Spinal cord (tissue), 9 donors: ENCODE measurements at regions not wholly inside any gene's neighbourhood (a gene's known extent, or its start where the extent isn't known, plus 50 kb on each side); places are given as distances from the start of the nearest gene placed in this dataset.
A peak's percentile ranks its signal among the peaks of the same experiment; 100 is the strongest.

Experiments used
- DNase-seq, 6 donors: peaks; one replicate each; pipeline versions ENCODE4 v3.0.0 to v3.0.0-alpha.2; 2013 to 2015; ENCODE audit warnings: low spot score in 6 of 6, low read depth in 4 of 6
- H3K27ac ChIP-seq: one replicate; pipeline ENCODE4 v1.5.1; 2013; ENCODE audit warnings: low read depth, low read length, control low read depth
- H3K27me3 ChIP-seq: one replicate; pipeline ENCODE4 v1.6.1; 2013; ENCODE audit warnings: low read length; ENCODE audit not compliant: control insufficient read depth, insufficient read depth
- H3K36me3 ChIP-seq: one replicate; pipeline ENCODE4 v1.6.1; 2013; ENCODE audit warnings: low read length; ENCODE audit not compliant: control insufficient read depth, insufficient read depth
- H3K4me1 ChIP-seq: one replicate; pipeline ENCODE4 v1.6.1; 2013; ENCODE audit warnings: low read length; ENCODE audit not compliant: control insufficient read depth, insufficient read depth
- H3K4me3 ChIP-seq: one replicate; pipeline ENCODE4 v1.5.1; 2013; ENCODE audit warnings: low read depth, low read length, control low read depth
- H3K9me3 ChIP-seq: one replicate; pipeline ENCODE4 v1.6.1; 2013; ENCODE audit warnings: low read length; ENCODE audit not compliant: control insufficient read depth, insufficient read depth
- WGBS: methylation state at CpG from one replicate; pipeline ENCODE4 v1.1.5; 2013; ENCODE audit warnings: missing lambda C conversion rate; ENCODE audit not compliant: insufficient coverage; 5-methylcytosine and 5-hydroxymethylcytosine counted together
- donor health status: healthy.

- no peaks in the 10 kb centered on the region for H3K27me3 ChIP-seq
- WGBS, result no CpG with 5 or more reads among the region's 1 CpG
- H3K36me3 ChIP-seq, result no peaks in the 10 kb centered on the region
- no peak overlapping the region for H3K27ac ChIP-seq
- peaks cover 10% of the 10 kb centered on the region for H3K9me3 ChIP-seq
- no peaks in the 10 kb centered on the region for H3K4me1 ChIP-seq
- no peak for DNase-seq
- no peak overlapping the region for H3K4me3 ChIP-seq
Measured at GRCh38 chr10:64463406-64463805, 942.2 kb downstream of the REEP3 start.

DNA sequence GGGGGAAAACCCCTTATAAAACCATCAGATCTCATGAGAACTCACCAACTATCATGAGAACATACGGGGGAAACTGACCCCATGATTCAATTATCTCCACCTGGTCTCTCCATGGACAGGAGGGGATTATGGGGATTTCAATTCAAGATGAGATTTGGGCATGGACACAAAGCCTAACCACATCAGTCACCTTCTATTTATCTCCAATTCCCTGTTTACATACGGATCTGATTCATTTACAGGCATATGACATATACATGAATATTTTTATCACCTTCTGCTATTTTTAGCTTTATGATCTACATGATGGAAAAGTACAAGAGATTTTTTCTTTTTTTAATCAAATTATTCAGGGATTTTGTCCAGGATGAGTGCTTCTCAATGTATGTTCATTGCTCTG, 944.5 kb downstream of the REEP3 start:
- Histone ChIP-seq H3K9me3 (peaks cover 10% of the 10 kb centered on the region), H3K4me3 (no peak overlapping the region), H3K36me3 (no peaks in the 10 kb centered on the region), H3K27me3 (no peaks in the 10 kb centered on the region), H3K4me1 (no peaks in the 10 kb centered on the region), H3K27ac (no peak overlapping the region)
- no CpG with 5 or more reads among the region's 2 CpGs for WGBS
- no peak for DNase-seq

DNA sequence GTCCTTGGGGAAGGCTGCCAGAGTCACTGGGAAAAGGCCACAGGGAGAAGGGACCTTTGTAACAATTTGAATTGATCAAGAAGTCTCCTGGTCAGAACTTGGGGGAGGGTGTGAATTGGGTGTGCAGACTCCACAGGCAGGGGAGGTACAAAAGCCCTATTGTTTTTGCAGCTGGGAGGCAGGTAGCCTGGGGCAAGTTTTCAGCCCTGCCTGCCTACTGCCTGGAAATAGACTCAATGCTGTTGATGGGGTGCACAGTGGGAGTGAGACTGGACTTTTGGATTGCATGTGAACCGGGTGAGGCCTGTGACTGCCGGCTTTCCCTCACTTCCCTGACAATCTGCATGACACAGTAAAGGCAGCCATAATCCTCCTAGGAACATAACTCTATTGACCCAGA, 947.0 kb downstream of the REEP3 start:
- no peaks in the 10 kb centered on the region for H3K27me3 ChIP-seq
- H3K4me3 ChIP-seq, result no peak overlapping the region
- H3K36me3 ChIP-seq, result no peaks in the 10 kb centered on the region
- H3K27ac ChIP-seq, result no peak overlapping the region
- no peaks in the 10 kb centered on the region for H3K4me1 ChIP-seq
- no CpG with 5 or more reads among the region's 2 CpGs for WGBS
- H3K9me3 ChIP-seq, result peaks cover 10% of the 10 kb centered on the region
- no peak for DNase-seq

GRCh38 chr10:64476506-64476905, 955.3 kb downstream of the REEP3 start:
- Histone ChIP-seq H3K27me3 (no peaks in the 10 kb centered on the region), H3K9me3 (no peaks in the 10 kb centered on the region), H3K27ac (no peak overlapping the region), H3K36me3 (no peaks in the 10 kb centered on the region), H3K4me1 (no peaks in the 10 kb centered on the region), H3K4me3 (no peak overlapping the region)
- DNase-seq, result peak in 1 of 6 donors; percentile 44

DNA sequence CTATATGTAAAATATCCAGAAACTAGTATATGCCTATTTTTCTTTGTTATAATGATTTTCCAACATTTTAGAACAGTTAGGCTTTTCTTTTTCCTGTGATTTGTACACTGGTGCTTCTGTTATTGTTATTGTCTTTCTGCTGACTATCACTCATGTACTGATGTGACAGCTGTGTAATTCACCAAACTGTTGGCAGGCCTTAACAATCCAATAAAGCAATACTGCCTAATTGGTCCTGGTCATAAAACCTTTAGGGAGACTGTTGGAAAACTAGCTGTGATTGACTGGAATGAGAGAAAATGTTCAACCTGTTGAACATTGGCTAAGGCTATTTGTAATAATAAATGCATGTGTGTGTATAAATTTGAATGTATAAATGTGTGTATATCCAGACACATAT, 956.6 kb downstream of the REEP3 start:
- Histone ChIP-seq H3K27ac (no peak overlapping the region), H3K4me3 (no peak overlapping the region), H3K36me3 (no peaks in the 10 kb centered on the region), H3K9me3 (no peaks in the 10 kb centered on the region), H3K27me3 (no peaks in the 10 kb centered on the region), H3K4me1 (no peaks in the 10 kb centered on the region)
- peak in 1 of 6 donors; percentile 27 for DNase-seq

- H3K27me3 ChIP-seq, result no peaks in the 10 kb centered on the region
- DNase-seq, result peak in 2 of 6 donors; percentile 7 to 91
Measured at GRCh38 chr10:64484811-64485330, 963.7 kb downstream of the REEP3 start.

GRCh38 chr10:64486149-64486548, 964.9 kb downstream of the REEP3 start:
- Histone ChIP-seq H3K27ac (no peak overlapping the region), H3K36me3 (no peaks in the 10 kb centered on the region), H3K27me3 (no peaks in the 10 kb centered on the region), H3K4me3 (no peak overlapping the region), H3K4me1 (no peaks in the 10 kb centered on the region), H3K9me3 (no peaks in the 10 kb centered on the region)
- 60% methylated on average over 1 of the region's 2 CpGs for WGBS
- DNase-seq, result no peak

More at GRCh38 chr10:64484811-64485330, 963.7 kb downstream of the REEP3 start:
- Histone ChIP-seq H3K27ac (no peak overlapping the region), H3K36me3 (no peaks in the 10 kb centered on the region), H3K4me3 (no peak overlapping the region), H3K4me1 (no peaks in the 10 kb centered on the region), H3K9me3 (no peaks in the 10 kb centered on the region)

GRCh38 chr10:64486901-64487300, 965.7 kb downstream of the REEP3 start:
- Histone ChIP-seq H3K4me3 (no peak overlapping the region), H3K36me3 (no peaks in the 10 kb centered on the region), H3K9me3 (no peaks in the 10 kb centered on the region), H3K4me1 (no peaks in the 10 kb centered on the region), H3K27me3 (no peaks in the 10 kb centered on the region), H3K27ac (no peak overlapping the region)
- DNase-seq, result no peak

DNA sequence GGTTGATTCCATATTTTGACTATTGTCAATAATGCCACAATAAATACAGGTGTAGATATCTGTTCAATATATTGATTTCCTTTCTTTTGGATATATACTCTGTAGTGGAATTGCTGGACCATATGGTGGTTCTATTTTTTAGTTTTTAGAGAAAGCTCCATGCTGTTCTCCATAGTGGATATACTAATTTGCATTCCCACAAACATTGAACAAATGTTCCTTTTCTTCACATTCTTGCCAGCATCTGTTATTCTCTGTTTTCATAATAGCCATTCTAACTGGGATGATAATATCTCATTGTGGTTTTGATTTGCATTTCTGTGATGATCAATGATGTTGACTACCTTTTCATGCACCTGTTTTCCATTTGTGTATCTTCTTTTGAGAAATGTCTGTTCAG, 973.7 kb downstream of the REEP3 start:
- DNase-seq, result peak in 1 of 6 donors; percentile 51
- Histone ChIP-seq H3K27me3 (no peaks in the 10 kb centered on the region), H3K9me3 (peaks cover 4% of the 10 kb centered on the region), H3K36me3 (no peaks in the 10 kb centered on the region), H3K27ac (no peak overlapping the region), H3K4me3 (no peak overlapping the region), H3K4me1 (no peaks in the 10 kb centered on the region)

- Histone ChIP-seq H3K4me1 (no peaks in the 10 kb centered on the region), H3K4me3 (no peak overlapping the region), H3K27ac (no peak overlapping the region), H3K36me3 (no peaks in the 10 kb centered on the region), H3K27me3 (no peaks in the 10 kb centered on the region), H3K9me3 (peaks cover 4% of the 10 kb centered on the region)
- no CpG with 5 or more reads among the region's 8 CpGs for WGBS
- no peak for DNase-seq
Measured at GRCh38 chr10:64497306-64497705, 976.1 kb downstream of the REEP3 start.

- Histone ChIP-seq H3K27me3 (no peaks in the 10 kb centered on the region), H3K4me3 (no peak overlapping the region), H3K4me1 (no peaks in the 10 kb centered on the region), H3K9me3 (peaks cover 4% of the 10 kb centered on the region), H3K36me3 (no peaks in the 10 kb centered on the region), H3K27ac (no peak overlapping the region)
- DNase-seq, result no peak
Measured at GRCh38 chr10:64501807-64502206, 980.6 kb downstream of the REEP3 start.
